Aorta (tissue), 5 donors: ENCODE measurements at regions not wholly inside any gene's neighbourhood (a gene's known extent, or its start where the extent isn't known, plus 50 kb on each side); places are given as distances from the start of the nearest gene placed in this dataset.

ENCODE experiments used
- ATAC-seq: fragments of 200-7000 bp; cut with Tn5 transposase; one replicate; pipeline ENCODE4 v1.9.1; 2022; ENCODE audit warnings: moderate library complexity; ENCODE audit not compliant: low FRiP score
- DNase-seq, 2 donors: peaks; one replicate each; pipeline ENCODE4 v3.0.0-alpha.2; 2020
- H3K27ac ChIP-seq, 2 donors: one replicate each; pipeline ENCODE4 v1.5.1; 2013; ENCODE audit warnings: low read length in 2 of 2, mild to moderate bottlenecking in 2 of 2, moderate library complexity in 2 of 2, control low read depth in 1 of 2, inconsistent platforms in 1 of 2, low read depth in 1 of 2
- H3K27me3 ChIP-seq, 2 donors: one replicate each; pipeline ENCODE4 v1.6.1; 2013; ENCODE audit warnings: control low read depth in 1 of 2, low read length in 1 of 2, mild to moderate bottlenecking in 1 of 2, moderate library complexity in 1 of 2; ENCODE audit not compliant: insufficient read depth in 2 of 2, control insufficient read depth in 1 of 2
- H3K36me3 ChIP-seq, 2 donors: one replicate each; pipeline ENCODE4 v1.6.1; 2013; ENCODE audit warnings: control low read depth in 1 of 2, low read length in 1 of 2, mild to moderate bottlenecking in 1 of 2; ENCODE audit not compliant: insufficient read depth in 2 of 2, control insufficient read depth in 1 of 2
- H3K4me1 ChIP-seq, 2 donors: one replicate each; pipeline ENCODE4 v1.6.1; 2013; ENCODE audit warnings: low read length in 2 of 2, control low read depth in 1 of 2, mild to moderate bottlenecking in 1 of 2, moderate library complexity in 1 of 2; ENCODE audit not compliant: insufficient read depth in 2 of 2, control insufficient read depth in 1 of 2
- H3K4me3 ChIP-seq, 2 donors: one replicate each; pipeline ENCODE4 v1.5.1; 2013; ENCODE audit warnings: low read length in 2 of 2, control low read depth in 1 of 2, mild to moderate bottlenecking in 1 of 2
- H3K9me3 ChIP-seq: one replicate; pipeline ENCODE4 v1.6.1; 2013; ENCODE audit warnings: mild to moderate bottlenecking, low read length; ENCODE audit not compliant: control insufficient read depth
- WGBS, 2 donors: extraction: QIAGEN DNeasy Blood & Tissue Kit; methylation state at CpG; one replicate each; pipeline ENCODE4 v1.1.7; 2013; 5-methylcytosine and 5-hydroxymethylcytosine counted together
- intact Hi-C, 2 donors: fragments of 100-400 bp; cut with DNase I; formaldehyde crosslinking; loops; one replicate each; pipeline versions ENCODE4 v1.14.2 to v1.15.0; 2022
- donor health status: healthy with polysubstance abuse.
- donor health status: Bipolar disorder and iron deficiency.
- donor health status: DM: no; HTN: no; CAD: no.
- donor health status: DM: no; HTN: no; CAD: no.
- donor health status: DM: yes; HTN: yes; CAD: no.

DNA sequence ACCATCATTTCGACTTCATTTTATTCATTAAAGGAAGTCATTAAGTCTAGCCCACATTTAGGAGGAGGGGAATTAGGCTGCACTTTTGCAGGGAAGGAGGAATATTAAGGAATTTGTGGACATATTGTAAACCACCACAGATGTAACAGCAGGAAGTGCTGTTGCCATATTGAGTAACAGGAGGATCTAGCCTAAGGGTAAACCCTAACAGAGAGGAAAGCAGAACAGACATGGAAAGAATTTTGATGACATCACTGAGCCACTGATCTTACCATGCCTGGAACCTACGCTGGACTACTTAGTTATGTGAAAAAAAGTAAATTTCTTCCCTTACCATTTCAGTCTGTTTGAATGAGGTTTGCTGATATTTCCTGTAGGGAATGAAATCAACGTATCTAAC lies 100.7 kb upstream of the ATF7IP start:
- intact Hi-C loops = no loop called here
- WGBS, 2 donors = 88 to 91% methylated on average over 3 of the region's 3 CpGs
- no peak for ATAC-seq

DNA sequence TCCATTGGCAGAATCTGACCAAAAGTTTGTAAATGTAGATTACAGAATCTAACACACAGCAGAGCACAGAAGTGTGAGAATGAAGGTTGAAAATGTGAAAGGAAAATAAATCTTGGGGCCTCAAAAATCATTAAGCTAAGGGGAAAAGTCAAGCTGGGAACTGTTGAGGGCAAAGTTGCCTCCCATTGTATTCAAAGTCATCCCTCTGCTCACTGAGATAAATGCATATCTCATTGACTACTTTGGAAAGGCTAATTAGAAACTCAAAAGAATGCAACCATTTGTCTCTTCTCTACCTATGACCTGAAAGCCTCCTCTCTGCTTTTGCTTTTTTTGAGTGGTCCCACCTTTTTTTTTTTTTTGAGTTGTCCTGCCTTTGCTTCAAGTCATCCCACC lies 97.4 kb upstream of the ATF7IP start:
- H3K27me3 ChIP-seq = no peaks in the 10 kb centered on the region
- no peak for DNase-seq
- peaks cover 2% of the 10 kb centered on the region for H3K9me3 ChIP-seq
- H3K4me3 ChIP-seq = no peak overlapping the region
- intact Hi-C loops = no loop called here
- no peaks in the 10 kb centered on the region for H3K36me3 ChIP-seq
- ATAC-seq = no peak
- no peaks in the 10 kb centered on the region for H3K4me1 ChIP-seq
- H3K27ac ChIP-seq = no peak overlapping the region

More for the DNA sequence above, 100.7 kb upstream of the ATF7IP start:
- DNase-seq = no peak
- Histone ChIP-seq H3K9me3 (peaks cover 2% of the 10 kb centered on the region), H3K36me3 (no peaks in the 10 kb centered on the region), H3K27ac (no peak overlapping the region), H3K4me1 (no peaks in the 10 kb centered on the region), H3K27me3 (no peaks in the 10 kb centered on the region), H3K4me3 (no peak overlapping the region)

DNA sequence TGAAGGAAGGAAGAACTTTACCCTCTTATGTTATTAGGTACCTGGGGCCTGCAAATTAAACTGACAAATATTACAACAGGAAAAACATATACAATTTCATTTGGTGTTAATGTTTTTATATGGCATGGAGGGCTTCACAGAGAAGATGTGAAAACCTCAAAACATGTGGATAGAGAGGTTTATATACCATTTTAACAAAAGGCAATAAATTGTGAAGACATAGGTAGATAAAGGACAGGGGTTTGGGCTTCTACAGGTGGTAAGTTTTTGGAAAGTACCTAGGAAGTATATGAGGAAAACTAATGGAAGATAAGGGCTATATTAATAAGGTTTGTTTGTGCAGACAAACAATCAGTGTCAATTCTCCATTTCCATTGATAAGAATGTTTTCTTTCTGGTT lies 95.1 kb upstream of the ATF7IP start:
- Histone ChIP-seq H3K27ac (no peak overlapping the region), H3K36me3 (no peaks in the 10 kb centered on the region), H3K4me3 (no peak overlapping the region), H3K4me1 (no peaks in the 10 kb centered on the region), H3K9me3 (peaks cover 1% of the 10 kb centered on the region), H3K27me3 (no peaks in the 10 kb centered on the region)
- intact Hi-C loops = no loop called here
- DNase-seq (no peak), ATAC-seq (no peak)

DNA sequence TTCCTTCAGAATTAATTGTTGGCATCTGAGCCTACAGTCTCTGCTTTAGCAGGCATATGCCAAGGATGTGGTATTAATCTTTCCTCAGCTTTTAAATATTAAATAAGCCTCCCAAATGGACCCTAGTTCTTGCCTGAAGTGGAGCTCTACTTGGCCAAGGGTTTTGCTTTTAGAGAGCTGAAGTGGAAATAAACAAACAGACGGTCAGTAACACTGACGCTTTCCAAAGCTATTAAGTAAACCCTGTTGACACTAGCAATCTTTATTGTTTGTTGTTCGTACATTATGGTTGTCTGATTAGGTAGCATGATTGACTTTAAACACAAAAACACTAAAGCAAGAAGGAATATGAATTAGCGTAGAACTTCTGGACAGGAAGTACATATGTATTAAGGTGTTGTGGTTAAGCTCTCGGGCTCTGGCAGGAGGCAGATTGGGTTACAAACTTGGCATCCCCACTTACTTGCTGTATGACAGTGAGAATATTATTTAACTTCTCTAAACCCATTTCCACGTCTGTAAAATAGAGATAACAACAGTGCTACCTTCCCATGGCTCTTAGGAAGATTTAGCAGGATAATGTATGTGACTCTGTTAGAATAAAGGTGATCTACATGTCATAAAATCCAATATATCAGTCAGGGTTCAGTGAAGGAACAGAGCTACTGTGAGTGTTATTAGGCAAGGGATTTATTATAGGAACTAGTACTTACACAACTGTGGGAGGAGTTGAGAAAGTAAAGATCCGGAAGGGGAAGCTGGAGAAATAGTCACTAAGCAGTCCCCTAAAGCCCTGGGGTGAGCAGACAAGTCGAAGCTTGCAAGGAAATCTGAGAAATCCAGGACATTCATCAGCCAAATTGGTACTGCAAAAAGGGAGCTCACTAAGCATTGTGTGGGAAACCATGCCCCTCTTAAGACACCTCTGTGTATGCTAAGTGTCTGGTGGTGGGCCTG lies 92.2 kb upstream of the ATF7IP start:
- peak; percentile 56 for ATAC-seq
- Histone ChIP-seq H3K4me3 (no peak overlapping the region), H3K36me3 (no peaks in the 10 kb centered on the region), H3K27me3 (no peaks in the 10 kb centered on the region), H3K4me1 (no peaks in the 10 kb centered on the region), H3K27ac (peak overlapping the region in 1 of 2 donors; percentile 54), H3K9me3 (peaks cover 1% of the 10 kb centered on the region)
- WGBS, 2 donors = 57 to 62% methylated on average over 8 of the region's 8 CpGs
- no peak for DNase-seq
- intact Hi-C loops = no loop called here

DNA sequence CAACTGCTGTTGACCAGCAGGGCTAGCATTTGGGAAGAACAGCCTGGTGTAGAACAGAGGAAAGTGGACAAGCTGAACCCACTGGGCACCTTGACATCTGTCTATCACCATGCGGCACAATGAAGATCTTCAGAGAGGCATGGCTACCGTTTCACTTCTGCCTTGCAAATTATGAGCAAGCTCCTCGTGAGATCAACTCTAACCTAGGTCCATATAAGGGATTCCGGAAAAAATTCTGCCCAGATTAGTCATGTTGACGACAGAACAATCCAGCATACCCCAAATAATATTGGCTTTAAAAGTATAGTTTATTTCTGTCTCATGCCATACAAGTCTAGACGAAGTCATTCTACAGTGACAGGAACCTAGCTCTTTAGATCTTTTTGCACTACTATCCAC lies 91.6 kb upstream of the ATF7IP start:
- Histone ChIP-seq H3K27ac (peak overlapping the region in 1 of 2 donors; percentile 54), H3K36me3 (no peaks in the 10 kb centered on the region)
- 48 to 50% methylated on average over 6 of the region's 6 CpGs for WGBS, 2 donors

DNA sequence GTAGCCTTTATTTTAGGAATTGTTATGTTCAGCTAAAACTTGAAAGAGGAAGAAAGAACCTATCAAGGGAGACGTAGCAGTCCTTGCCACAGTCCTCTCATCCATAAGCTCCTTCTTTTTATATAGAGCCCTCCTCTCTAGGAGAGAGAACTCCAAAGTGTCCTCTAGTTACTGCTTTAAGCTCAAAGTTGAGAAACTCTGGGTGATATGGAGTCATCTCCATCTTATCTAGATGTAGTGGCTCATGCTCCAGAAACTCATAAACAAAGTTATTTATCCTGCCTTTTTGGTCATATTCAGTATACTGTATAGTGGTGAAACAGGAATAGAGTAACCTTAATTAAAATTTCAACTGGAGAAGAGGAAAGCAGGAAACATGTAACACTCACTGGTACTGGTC lies 90.4 kb upstream of the ATF7IP start:
- H3K4me3 ChIP-seq = no peak overlapping the region
- 0 to 54% methylated on average over 1 of the region's 1 CpG for WGBS, 2 donors
- ATAC-seq = no peak
- DNase-seq = no peak
- H3K36me3 ChIP-seq = no peaks in the 10 kb centered on the region
- H3K4me1 ChIP-seq = no peaks in the 10 kb centered on the region
- no peak overlapping the region for H3K27ac ChIP-seq
- H3K9me3 ChIP-seq = peaks cover 1% of the 10 kb centered on the region
- H3K27me3 ChIP-seq = no peaks in the 10 kb centered on the region
- intact Hi-C loops = no loop called here

More for the DNA sequence above, 91.6 kb upstream of the ATF7IP start:
- H3K9me3 ChIP-seq = peaks cover 1% of the 10 kb centered on the region
- ATAC-seq (no peak), DNase-seq (no peak)
- no peak overlapping the region for H3K4me3 ChIP-seq
- intact Hi-C loops = no loop called here
- no peaks in the 10 kb centered on the region for H3K4me1 ChIP-seq
- H3K27me3 ChIP-seq = no peaks in the 10 kb centered on the region

DNA sequence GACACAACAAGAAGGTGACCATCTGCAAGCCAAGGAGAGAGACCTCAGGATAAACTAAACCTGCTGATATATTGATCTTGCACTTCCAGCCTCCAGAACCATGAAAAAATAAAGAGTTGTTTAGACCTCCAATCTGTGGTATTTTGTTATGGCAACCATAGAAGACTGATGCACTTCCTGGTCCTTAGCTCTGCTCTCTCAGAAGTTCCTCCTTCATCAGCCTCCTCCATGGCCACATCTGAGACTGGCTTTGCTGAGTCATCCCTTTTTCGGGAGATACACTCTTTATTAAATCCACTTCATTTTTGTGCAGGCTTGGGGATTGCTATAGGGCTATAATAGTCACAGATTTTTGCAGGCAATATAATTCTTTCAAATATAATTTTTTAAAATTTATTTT lies 89.6 kb upstream of the ATF7IP start:
- intact Hi-C loops = no loop called here

DNA sequence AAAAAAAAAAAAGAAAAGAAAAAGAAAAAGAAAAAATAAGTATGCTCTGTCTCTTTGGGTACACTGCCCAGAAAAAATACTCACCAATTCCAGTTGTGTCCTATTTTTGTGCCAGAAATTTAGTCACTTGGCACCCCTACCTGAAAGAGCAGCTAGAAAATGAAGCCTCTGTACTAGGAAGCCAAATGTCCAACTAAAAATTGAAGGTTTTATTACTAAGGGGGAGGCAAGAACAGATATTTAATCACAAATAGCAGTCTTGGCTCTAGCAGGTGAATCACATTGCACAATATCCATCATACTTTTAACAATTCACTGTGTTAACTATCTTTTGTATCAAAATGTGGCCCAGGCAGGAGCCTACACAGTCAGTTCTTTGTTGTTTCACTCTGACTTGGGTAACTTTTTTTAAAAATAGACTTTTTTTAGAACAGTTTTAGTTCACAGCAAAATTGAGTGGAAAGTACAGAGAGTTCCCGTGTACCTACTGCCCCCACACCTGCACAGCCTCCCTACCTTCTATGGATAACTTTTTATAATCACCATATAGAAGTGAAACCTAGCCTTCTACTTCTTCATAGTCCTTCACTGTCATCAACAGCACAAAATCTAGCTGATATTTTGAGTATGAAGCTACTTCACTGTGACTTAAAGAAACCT lies 87.1 kb upstream of the ATF7IP start:
- Histone ChIP-seq H3K27me3 (no peaks in the 10 kb centered on the region), H3K4me1 (peaks cover 0 to 1% of the 10 kb centered on the region in 2 donors), H3K27ac (no peak overlapping the region), H3K4me3 (no peak overlapping the region), H3K36me3 (no peaks in the 10 kb centered on the region), H3K9me3 (peaks cover 1% of the 10 kb centered on the region)
- WGBS, 2 donors = 39 to 56% methylated on average over 1 of the region's 1 CpG
- ATAC-seq (no peak), DNase-seq (no peak)
- intact Hi-C loops = no loop called here

More for the DNA sequence above, 89.6 kb upstream of the ATF7IP start:
- ATAC-seq = no peak
- Histone ChIP-seq H3K4me3 (no peak overlapping the region), H3K36me3 (no peaks in the 10 kb centered on the region), H3K4me1 (no peaks in the 10 kb centered on the region), H3K27ac (no peak overlapping the region), H3K27me3 (no peaks in the 10 kb centered on the region), H3K9me3 (peaks cover 1% of the 10 kb centered on the region)
- DNase-seq = no peak
- 67 to 69% methylated on average over 1 of the region's 1 CpG for WGBS, 2 donors

DNA sequence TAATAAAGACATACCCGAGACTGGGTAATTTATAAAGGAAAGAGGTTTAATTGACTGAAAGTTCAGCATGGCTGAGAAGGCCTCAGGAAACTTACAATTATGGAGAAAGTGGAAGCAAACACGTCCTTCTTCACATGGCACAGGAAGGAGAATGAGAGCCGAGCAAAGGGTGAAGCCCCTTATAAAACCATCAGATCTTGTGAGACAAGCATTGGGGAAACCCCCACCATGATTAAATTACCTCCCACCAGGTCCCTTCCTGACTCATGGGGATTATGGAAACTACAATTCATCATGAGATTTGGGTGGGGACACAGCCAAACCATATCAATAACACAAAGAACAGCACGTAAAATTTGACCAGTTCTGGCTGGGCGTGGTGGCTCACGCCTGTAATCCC lies 85.6 kb upstream of the ATF7IP start:
- Histone ChIP-seq H3K4me3 (no peak overlapping the region), H3K4me1 (peaks cover 0 to 1% of the 10 kb centered on the region in 2 donors), H3K36me3 (no peaks in the 10 kb centered on the region), H3K27ac (no peak overlapping the region), H3K27me3 (no peaks in the 10 kb centered on the region), H3K9me3 (no peaks in the 10 kb centered on the region)
- DNase-seq (no peak), ATAC-seq (no peak)
- intact Hi-C loops = no loop called here
- 90 to 92% methylated on average over 6 of the region's 6 CpGs for WGBS, 2 donors
